Psoas muscle (tissue), 7 donors: ENCODE measurements at regions not wholly inside any gene's neighbourhood (a gene's known extent, or its start where the extent isn't known, plus 50 kb on each side); places are given as distances from the start of the nearest gene placed in this dataset.

Experiments used
- ATAC-seq, 4 donors: fragments of 200-7000 bp; cut with Tn5 transposase; one replicate each; pipeline ENCODE4 v1.9.1; 2020; ENCODE audit warnings: moderate library complexity in 3 of 4, mild to moderate bottlenecking in 2 of 4
- DNase-seq, 2 donors: peaks; one replicate each; pipeline ENCODE4 v3.0.0-alpha.2; 2020
- H3K27ac ChIP-seq: fragments of 200-600 bp; one replicate; pipeline ENCODE4 v1.8.0; 2022
- H3K27me3 ChIP-seq, 3 donors: fragments of 200-600 bp in 1 of 3; one replicate each; pipeline versions ENCODE4 v1.6.1 to v1.8.0; 2013 to 2022; ENCODE audit warnings: low read length in 2 of 3, mild to moderate bottlenecking in 2 of 3, moderate library complexity in 1 of 3; ENCODE audit not compliant: insufficient read depth in 3 of 3
- H3K36me3 ChIP-seq, 2 donors: fragments of 200-600 bp in 1 of 2; one replicate each; pipeline versions ENCODE4 v1.6.1 to v1.8.0; 2013 to 2022; ENCODE audit warnings: low read depth in 1 of 2, mild to moderate bottlenecking in 1 of 2, moderate library complexity in 1 of 2; ENCODE audit not compliant: insufficient read depth in 1 of 2
- H3K4me1 ChIP-seq: fragments of 200-600 bp; one replicate; pipeline ENCODE4 v1.8.0; 2022
- H3K4me3 ChIP-seq: fragments of 200-600 bp; one replicate; pipeline ENCODE4 v1.8.0; 2022; ENCODE audit warnings: mild to moderate bottlenecking
- H3K9me3 ChIP-seq: fragments of 200-600 bp; one replicate; pipeline ENCODE4 v1.8.0; 2022
- CTCF ChIP-seq: fragments of 200-600 bp; IDR thresholded peaks from one replicate; pipeline ENCODE4 v1.8.0; 2022; ENCODE audit warnings: antibody characterized with exemption
- WGBS, 3 donors: extraction: QIAGEN DNeasy Blood & Tissue Kit; methylation state at CpG; one replicate each; pipeline versions ENCODE4 v1.1.6 to v1.1.7; 2013; 5-methylcytosine and 5-hydroxymethylcytosine counted together
- intact Hi-C, 2 donors: fragments of 100-400 bp; cut with DNase I; formaldehyde crosslinking; loops; one replicate each; pipeline versions ENCODE4 v1.11.0 to v1.14.2; 2022
- donor health status: healthy with polysubstance abuse.
- donor health status: DM: no; HTN: no; CAD: no; lungs with moderate emphysema.
- donor health status: Bipolar disorder and iron deficiency.
- donor health status: healthy.
- donor health status: DM: yes; HTN: yes; CAD: no.
- donor health status: DM: no; HTN: no; CAD: no.
- donor health status: DM: yes; HTN: yes; CAD: no.

- no peak for TF ChIP-seq CTCF
- Histone ChIP-seq H3K36me3 (no peaks in the 10 kb centered on the region), H3K27ac (no peak overlapping the region), H3K27me3 (no peaks in the 10 kb centered on the region), H3K9me3 (no peaks in the 10 kb centered on the region), H3K4me3 (no peak overlapping the region), H3K4me1 (peaks cover 4% of the 10 kb centered on the region)
- no peak for DNase-seq
- ATAC-seq, result no peak
- intact Hi-C loops, result no loop called here
These were observed 93.7 kb upstream of the PDE1C start for GRCh38 chr7:32163896-32164295.

GRCh38 chr7:32163141-32163806 lies 93.1 kb upstream of the PDE1C start:
- Histone ChIP-seq H3K9me3 (no peaks in the 10 kb centered on the region), H3K27me3 (no peaks in the 10 kb centered on the region), H3K27ac (no peak overlapping the region), H3K4me1 (peaks cover 4% of the 10 kb centered on the region), H3K36me3 (no peaks in the 10 kb centered on the region), H3K4me3 (no peak overlapping the region)
- ATAC-seq, result peak in 3 of 4 donors; percentile 65 to 76 (median 76)
- WGBS, 3 donors, result 12 to 15% (median 13%) methylated on average over 7 of the region's 7 CpGs
- intact Hi-C loops, result no loop called here
- no peak for TF ChIP-seq CTCF
- peak; percentile 41 to 55 for DNase-seq

- intact Hi-C loops, result no loop called here
- Histone ChIP-seq H3K27ac (no peak overlapping the region), H3K4me3 (no peak overlapping the region), H3K36me3 (no peaks in the 10 kb centered on the region), H3K9me3 (no peaks in the 10 kb centered on the region), H3K27me3 (no peaks in the 10 kb centered on the region), H3K4me1 (peaks cover 4% of the 10 kb centered on the region)
- TF ChIP-seq CTCF, result no peak
- WGBS, 3 donors, result 49 to 65% (median 55%) methylated on average over 2 of the region's 2 CpGs
- no peak for ATAC-seq
- DNase-seq, result no peak
These were observed 91.5 kb upstream of the PDE1C start for GRCh38 chr7:32161708-32162107.

- H3K27ac ChIP-seq, result no peak overlapping the region
- H3K9me3 ChIP-seq, result no peaks in the 10 kb centered on the region
- H3K4me3 ChIP-seq, result no peak overlapping the region
- no peaks in the 10 kb centered on the region for H3K36me3 ChIP-seq
- intact Hi-C loops, result no loop called here
- DNase-seq, result no peak
- no peak for TF ChIP-seq CTCF
- H3K27me3 ChIP-seq, result no peaks in the 10 kb centered on the region
- ATAC-seq, result no peak
- 83 to 89% (median 84%) methylated on average over 4 of the region's 4 CpGs for WGBS, 3 donors
- H3K4me1 ChIP-seq, result peaks cover 4% of the 10 kb centered on the region
These were observed 88.8 kb upstream of the PDE1C start for GRCh38 chr7:32158751-32159745.
